HS-27A (cell line): ENCODE measurements at regions not wholly inside any gene's neighbourhood (a gene's known extent, or its start where the extent isn't known, plus 50 kb on each side); places are given as distances from the start of the nearest gene placed in this dataset.
A peak's percentile ranks its signal among the peaks of the same experiment; 100 is the strongest.
"Not testable (repeated sequence)": the region's sequence is repeated elsewhere in the genome, so short reads cannot be mapped to it uniquely, and the experiment has no call there.

Experiments
- DNase-seq: peaks from one replicate; pipeline ENCODE4 v3.0.0-alpha.2; 2012; ENCODE audit warnings: low read depth, missing footprints

DNA sequence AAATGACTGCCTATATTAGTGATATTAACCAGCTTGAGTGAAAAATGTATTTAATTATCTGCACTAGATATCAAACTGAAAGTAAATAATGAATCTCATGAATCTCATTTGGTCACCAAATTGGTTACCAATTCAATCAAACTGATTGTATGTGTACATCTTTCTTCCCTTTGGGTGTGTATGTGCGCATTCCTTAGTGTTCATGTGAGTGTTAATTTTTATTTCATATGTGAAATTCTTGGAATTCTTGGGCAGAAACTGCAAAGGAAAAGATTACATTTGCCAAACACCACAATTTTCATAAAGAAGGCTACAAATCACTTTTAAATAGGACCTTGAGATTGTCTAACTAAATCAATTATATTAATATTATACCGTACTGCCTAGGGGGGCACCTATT is 648.4 kb upstream of the MARCKS start:
- peak; percentile 53 for DNase-seq

DNA sequence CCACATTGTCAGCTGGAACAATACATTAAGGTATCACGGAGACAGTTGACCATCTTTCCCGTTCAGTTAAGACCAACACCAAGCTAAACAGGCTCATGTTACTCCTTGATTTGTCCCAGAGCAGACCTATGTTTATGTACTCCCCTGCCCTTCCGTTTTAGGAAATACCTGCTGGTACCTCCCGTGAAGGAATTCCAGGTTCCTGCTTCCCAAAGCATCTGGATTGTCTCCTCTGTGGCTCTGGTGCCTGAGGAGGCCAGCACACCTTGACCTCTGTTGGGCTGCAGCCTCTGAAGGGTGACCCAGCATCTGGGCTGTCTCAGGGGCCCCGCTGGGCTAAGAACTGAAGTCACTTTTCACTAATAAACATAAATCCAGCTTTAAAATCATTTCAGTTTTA is 647.8 kb upstream of the MARCKS start:
- no peak for DNase-seq

DNA sequence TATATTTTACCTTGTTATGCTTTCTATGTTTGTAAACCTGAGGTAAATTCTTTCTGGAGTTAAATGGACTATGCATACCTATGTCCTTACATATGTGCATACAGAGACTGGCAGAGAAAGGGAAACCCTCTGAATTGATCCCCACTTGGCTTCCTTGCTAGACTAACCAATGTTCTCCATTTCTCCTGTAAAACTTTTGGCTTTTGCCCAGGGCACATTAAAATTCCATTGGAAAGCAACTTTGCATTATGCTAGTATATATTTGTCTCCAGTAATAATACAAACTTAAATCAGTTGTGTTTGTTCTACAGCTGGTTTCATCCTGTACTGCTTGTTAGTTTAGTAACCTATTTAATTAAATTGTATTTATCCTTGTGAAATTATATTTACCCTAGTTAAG is 646.0 kb upstream of the MARCKS start:
- no peak for DNase-seq

DNA sequence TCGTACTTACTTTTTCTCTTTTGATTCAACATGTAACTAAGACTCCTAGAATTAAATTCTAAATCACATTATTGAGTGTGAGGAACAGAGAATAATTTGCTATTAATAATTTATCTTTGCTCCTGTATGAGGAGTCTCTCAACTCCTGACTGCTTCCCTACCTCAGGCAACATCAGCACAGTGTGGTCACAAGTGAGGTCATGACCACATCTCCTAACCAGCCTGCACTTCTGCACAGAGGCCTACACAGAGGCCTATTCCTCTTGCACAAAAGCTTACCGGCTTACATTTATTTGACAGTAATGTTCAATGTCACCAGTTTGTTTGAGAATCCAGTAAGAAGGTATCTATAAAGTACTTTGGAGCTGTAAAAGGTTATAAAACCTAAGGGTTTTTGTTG is 637.4 kb upstream of the MARCKS start:
- no peak for DNase-seq

DNA sequence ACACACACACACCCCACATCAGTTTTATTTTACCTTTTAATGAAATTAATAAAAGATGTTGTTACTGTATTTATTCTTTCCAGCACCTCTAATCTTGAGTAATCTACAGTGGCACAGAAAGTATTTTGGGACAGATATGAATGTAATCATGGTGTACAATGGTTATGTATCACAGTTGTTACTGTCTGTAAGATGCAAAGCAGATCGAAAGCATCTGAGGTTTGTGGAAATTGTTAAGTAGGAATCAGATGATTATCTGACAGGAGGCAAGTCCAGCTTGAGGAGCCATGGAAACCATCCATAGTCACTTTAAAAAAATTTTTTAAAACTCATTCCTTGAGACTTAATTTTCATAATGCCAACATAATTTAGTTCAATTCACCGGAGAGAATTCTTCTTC is 636.3 kb upstream of the MARCKS start:
- no peak for DNase-seq

DNA sequence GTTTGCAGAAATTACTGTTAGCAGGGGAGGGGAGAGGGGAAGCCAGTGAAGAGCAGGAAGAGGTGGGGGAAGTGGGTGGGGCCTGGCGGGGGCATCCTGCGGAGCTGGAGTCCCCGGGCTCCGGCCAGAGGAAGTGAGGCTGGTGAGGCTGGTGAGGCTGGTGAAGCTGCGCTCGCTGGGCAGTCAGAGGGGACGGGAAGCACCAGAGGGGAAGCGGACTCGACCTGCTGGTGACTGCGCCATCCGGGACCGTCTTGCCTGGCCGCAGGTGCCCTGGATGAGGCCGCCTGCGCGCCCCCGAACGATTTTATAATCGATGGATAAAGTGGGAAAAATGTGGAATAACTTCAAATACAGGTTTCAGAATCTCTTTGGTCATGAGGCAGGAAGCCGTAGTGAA is 635.3 kb upstream of the MARCKS start:
- DNase-seq = no peak

DNA sequence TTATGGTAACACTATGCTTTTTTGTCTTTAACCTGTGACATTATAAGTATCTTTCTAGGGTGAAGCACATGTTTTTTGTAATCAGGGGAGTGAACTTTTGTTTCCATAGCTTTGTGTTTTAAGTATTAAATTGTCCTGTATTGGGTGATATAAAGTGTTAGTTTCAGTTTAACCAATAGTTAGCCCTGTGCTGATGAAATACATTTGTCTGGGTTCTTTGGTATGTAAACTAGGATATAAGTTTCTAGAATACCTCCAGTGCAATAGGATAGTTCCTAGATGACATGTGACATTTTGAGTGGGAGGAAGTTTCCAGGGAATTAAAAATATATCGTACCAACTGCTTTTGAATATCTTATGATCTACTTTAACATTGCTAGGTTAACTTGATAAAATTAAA is 611.0 kb upstream of the MARCKS start:
- DNase-seq = no peak

DNA sequence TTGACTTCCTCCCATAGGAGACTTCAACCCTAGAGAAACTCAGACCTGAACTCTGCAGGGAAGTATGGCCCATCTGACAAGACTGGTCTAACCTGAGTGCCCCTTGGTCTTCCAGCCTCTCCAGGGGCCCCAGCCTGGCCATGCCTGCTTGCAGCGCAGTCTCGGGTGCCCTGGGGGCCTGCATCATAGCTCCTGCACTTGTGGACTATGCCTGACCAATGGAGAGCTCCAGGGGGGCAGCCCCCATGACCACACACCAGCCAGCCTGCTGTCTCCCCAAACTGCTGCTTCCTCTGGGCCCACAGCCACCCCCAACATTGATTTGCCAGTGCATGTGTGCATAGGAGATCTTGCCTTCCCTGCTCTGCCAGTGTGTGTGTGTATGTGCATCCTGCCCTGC is 608.6 kb upstream of the MARCKS start:
- DNase-seq = no peak

DNA sequence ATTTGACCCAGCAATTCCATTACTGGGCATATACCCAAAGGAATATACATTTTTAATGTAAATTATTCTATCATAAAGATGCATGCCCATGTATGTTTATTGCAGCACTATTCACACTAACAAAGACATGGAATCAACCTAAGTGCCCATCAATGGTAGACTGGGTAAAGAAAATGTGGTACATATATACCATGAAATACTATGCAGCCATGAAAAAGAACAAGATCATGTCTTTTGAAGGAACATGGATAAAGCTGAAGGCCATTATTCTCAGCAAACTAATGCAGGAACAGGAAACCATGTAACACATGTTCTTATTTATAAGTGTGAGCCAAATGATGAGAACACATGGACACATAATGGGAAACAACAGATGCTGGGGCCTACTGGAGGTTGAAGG is 603.0 kb upstream of the MARCKS start:
- not testable (repeated sequence) for DNase-seq

DNA sequence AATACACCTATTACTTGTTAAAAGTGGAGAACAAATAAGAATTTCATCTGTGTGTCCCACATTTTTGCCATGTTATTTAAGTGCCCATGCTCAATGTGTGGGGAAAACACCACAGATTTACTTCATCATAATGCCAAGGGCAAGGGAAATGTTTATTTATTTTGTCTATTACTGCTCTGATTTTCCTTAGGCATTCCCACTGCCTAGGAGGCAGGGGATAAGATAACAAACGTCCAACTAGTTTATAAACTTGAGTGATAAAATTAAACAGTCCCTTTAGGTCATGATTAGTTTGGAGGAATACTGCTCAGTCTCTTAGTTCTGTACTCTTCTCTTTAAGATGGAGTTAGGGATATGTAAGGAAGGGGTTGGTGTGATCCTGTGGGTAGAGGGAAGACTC is 598.4 kb upstream of the MARCKS start:
- DNase-seq = no peak

DNA sequence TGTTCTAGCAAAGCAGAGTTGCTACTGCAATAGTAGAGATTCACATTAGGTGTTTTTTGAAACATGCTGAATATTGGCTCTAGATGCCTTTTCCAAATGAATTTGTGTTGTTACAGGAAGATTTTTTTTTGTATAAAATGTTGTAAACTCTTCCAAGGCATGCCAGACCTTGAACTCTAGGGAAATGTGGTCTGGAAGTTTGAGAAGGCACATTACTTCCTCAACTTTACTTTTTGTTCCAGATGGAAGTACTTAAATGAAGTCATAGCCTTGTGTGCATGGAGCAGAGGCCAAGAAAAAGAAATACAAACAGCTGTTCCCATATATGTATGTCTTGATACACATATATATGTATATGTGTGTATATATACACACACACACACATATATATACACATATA is 585.7 kb upstream of the MARCKS start:
- DNase-seq = no peak

DNA sequence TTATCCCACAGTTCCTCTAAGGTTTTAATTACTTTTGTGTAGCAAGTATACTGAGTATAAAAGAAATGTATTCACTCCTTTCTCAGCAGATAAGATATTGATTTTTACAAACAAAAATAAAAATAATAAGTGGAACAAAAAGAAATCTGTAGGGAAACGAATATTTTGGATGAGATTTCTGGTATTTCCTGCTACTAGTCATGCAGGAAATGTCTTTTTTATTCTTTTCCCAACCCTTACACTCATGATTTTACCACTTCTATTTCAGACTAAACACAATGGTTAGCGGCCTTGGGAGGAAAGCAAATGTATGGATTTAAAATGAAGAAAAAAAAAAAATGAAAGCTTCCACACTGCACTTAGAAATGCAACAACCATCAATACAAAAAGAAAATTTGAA is 580.5 kb upstream of the MARCKS start:
- no peak for DNase-seq

DNA sequence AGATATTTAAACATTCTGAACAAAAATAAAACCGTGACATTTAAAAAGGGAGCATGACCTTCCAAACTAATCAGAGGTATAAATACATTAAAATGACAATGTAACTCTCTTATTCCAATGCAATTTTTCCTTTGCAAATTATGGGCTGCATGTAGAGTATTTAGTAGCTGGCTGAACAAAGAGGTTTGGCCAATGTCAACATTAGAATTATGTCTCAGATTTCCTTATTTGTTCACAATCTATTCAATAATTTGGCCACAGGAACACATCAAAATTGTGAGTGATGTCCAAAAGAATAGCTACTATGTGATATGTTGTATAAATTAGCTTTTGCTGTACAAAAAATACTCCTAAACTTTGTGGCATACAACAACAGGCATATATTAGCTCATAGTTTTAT is 580.0 kb upstream of the MARCKS start:
- DNase-seq = no peak

DNA sequence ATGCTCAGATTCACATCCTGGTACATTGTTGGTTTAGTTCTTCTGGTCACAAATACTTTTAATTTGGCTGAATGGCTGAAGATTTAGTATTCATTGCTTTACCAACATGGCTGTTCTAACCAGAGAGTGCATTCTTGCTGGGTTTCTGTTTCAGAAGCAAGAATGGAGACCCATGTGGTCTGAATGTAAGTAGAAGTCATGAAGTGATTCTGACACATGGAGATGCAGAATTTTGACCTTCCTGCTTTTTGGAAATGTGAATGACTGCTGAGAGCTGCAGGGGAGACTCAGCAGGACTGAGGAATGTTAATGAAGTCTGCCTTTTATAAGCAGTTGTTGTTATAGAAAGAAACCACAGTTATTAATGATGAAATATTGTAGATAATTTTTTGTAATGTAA is 576.1 kb upstream of the MARCKS start:
- peak; percentile 11 for DNase-seq

DNA sequence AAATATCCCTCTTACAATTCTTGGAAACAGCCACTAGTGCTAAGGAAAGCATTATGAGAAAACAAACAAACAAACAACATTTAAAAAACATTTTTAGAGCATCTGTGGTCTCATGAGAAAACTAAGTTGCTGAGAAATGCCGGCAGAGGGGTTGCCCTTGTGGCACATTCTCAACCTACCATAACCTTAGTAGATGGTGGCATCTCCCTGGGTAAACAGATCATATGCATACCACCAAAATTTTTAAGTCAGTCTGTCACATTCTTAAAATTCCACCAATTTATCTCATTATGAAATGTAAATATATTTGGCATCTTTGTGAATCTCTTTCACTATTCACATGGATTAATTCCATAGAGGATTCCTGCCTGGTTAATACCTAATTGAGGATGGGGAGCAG is 575.7 kb upstream of the MARCKS start:
- peak; percentile 23 for DNase-seq

DNA sequence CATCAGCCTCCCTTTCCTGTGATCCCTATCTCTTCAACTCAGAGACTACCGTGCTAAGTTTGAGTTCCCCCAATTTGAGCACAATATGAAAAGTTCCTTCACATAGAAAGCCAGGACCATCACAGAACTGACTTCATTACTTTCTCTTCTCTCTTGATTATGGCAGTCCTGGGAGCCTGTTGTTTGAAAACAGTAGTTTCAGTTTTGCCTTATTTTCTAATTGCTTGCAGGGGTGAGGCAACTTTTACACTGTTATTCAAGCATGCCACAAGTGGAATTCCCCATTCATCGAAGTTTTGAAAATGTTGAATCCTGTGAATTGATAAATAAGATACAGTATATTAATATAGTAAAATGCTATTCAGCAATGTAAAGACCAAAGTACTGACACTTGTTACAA is 569.7 kb upstream of the MARCKS start:
- DNase-seq = no peak

DNA sequence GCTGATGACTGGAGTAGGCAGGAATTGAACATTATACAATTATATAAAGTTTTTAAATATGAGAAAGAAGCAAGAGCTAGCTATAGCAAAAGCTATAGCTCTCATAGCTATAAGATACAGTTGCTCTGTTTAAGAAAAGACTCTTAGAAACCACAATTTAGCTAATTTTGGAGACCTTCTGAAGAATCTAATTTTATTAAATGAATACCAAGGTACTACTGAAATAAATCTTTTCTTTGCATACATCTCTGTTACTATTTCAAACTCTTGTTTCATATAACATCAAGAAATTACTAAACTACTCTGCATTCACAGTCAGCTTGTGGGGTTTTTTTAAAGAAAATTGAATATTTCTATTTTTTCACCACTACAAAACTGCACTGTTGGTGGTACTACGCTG is 568.7 kb upstream of the MARCKS start:
- no peak for DNase-seq

DNA sequence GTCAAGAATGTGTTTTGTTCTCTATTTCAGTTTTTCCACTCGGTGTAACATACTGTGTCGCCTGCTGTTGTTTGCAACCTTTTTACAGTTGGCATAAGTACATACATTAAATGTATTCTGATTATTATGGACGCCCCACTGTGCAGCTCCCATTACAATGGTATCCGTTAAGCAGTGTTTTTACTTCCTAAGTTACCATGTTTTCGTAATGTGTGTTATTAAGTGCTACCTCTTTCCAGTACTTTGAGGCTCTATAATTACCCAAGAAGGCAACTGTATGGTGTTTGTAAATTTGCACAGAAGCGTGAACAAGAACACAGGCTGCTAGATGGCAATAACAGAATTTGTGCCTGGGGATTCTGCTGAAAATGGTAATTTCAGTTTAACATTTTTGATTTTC is 568.0 kb upstream of the MARCKS start:
- DNase-seq = no peak

DNA sequence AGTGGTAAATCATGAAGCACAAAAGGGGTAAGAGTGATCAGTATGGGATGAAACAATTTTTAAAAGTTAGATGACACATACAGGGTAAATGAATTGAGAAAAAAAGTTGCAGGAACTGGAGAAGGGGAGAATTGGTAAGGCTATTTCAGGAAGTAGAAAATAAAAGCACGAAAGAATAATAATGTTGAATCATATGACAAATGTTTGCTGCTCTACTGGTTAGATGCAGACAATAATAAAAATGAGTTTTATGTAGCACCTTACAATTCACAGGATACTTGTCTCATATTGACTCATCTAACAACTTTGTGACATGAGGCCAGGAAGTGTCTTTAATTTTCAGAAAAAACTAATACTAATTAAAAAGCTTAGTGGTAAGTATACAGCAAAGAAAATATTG is 566.5 kb upstream of the MARCKS start:
- no peak for DNase-seq

DNA sequence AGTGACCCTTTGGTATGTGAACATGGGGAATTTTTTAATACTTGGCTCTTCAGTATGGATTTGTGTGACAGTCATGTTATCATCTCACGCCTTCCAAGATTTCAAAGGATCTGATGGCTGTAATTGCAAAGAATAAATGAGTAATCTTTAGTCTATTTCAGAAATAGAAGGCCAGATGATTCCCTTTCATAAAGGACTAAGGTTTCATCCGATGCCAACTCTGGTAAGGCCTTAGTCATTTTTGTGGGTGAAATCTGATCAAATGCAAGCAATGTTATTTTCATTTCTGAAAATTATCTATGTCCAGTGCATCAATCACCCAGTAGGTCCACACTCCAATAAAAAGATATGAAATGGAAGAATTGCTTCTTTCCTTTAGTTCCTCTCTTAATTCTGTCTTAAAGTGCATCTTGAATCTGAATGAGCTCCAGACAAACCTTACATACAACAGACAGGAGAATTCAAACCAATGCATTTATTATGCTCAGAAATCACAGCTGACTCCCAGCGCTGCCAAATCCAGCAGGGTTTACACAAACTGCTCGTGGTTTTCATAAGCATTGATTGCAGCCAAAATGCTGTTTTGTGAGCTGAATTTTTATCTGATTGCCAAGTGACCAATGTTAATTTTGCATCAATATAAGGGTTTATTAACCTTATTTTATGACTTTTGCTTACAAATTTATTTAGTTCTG is 565.2 kb upstream of the MARCKS start:
- no peak for DNase-seq

DNA sequence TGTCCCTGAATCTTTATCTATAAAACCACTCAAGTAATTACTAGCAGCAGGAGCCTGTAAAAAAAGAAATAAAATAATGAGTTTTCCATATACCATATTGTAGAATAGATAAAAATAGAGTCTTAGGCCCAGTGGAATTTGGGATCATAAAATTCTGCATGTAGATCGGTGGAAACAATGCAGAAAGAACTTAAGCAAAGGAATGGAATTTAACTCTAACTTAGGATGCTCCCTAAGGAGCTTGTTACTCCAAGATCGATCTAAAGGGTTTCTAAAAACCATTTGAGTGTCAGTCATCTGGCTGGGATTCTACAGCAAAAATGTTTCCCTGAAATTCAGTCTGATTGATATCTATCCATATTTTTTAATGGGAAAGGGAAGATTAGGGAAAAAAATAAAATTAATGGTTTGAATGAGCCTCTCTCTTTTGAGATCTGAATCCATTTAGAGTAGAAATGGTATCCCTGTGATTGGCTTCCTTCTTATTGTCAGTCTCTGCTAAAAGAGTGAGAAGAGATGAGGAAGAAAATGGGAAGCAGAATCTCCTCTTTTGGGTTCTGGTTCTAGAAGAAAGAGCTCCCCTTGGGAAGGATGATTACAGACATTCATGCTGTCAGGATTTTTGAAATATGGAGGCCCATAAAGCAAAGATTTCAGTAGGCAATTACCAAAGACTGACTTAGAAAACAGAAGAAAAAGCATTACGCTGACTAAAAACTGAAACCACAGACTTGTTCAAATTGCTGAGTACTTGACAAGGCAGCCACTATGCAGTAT is 564.3 kb upstream of the MARCKS start:
- DNase-seq = no peak

DNA sequence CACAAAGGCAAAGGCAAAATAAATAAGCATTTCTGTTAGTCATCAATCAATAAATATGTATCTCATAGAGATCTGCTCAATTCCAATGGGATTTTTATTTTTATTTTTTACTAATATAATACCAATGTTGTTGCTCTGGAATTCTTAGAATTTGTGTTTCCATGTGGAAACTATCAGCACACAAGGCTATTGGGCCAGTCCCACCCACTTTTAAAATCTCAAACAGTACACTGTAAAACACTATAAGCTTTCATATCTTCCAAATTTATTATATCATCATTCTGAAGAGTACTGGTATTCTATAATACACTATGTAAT is 563.8 kb upstream of the MARCKS start:
- no peak for DNase-seq

DNA sequence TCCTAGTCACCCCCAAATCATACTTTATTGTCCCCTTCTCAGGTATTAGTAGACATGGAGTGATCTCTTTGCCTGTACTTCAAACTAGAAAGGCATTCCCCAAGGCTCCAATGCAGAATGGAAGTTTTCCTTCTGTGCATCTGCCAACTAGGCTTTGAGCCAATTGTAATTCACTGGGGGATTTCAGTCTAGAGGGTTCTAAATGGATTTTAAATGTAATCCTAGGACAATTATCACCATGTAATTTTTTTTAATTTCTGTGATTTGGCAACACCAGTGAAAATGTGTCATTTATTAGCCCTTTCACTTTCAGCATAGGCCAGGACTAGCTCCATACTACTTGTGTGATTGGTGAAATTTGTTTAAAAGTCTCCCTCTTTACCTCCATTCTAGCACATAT is 557.6 kb upstream of the MARCKS start:
- no peak for DNase-seq

DNA sequence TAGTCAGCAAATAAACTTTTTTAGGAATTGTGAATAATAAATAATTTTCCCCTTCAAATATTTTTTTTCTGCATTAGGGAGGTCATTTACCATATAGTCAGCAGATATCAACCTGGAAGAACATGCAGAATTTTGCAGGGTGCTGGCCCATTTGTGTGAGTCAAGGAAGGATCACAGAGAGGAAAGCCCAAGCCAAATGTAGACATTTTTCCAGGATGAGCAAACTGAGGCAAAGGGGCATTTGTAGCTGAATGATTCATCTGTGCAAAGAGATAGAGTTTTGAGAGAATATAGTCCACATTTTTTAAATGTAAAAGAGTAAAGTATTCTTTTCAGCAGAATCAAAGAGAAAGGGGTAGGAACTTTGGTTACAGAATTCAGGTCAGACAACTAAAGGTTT is 555.5 kb upstream of the MARCKS start:
- DNase-seq = no peak
